ENCODE measurements at regions not wholly inside any gene's neighbourhood (a gene's known extent, or its start where the extent isn't known, plus 50 kb on each side); places are given as distances from the start of the nearest gene placed in this dataset.

- DNase-seq = no peak
- in situ Hi-C loops (cut with MboI; ENCODE audit: low pct_unique_long_range_greater_than_20kb, low sequenced_read_pairs) = no loop called here
Observed at GRCh38 chr20:7199861-7200260, 432.4 kb downstream of the BMP2 start.

- in situ Hi-C loops (cut with MboI; ENCODE audit: low pct_unique_long_range_greater_than_20kb, low sequenced_read_pairs) = no loop called here
- no peak for DNase-seq
Observed at GRCh38 chr20:7207186-7207798, 439.8 kb downstream of the BMP2 start.

GRCh38 chr20:7210910-7211309, 443.4 kb downstream of the BMP2 start:
- in situ Hi-C loops (cut with MboI; ENCODE audit: low pct_unique_long_range_greater_than_20kb, low sequenced_read_pairs) = no loop called here

GRCh38 chr20:7214081-7214740, 446.7 kb downstream of the BMP2 start:
- in situ Hi-C loops (cut with MboI; ENCODE audit: low pct_unique_long_range_greater_than_20kb, low sequenced_read_pairs) = no loop called here
- DNase-seq = no peak

More at GRCh38 chr20:7210910-7211309, 443.4 kb downstream of the BMP2 start:
- DNase-seq = no peak

- no peak for DNase-seq
- in situ Hi-C loops (cut with MboI; ENCODE audit: low pct_unique_long_range_greater_than_20kb, low sequenced_read_pairs) = no loop called here
Observed at GRCh38 chr20:7217606-7218005, 450.1 kb downstream of the BMP2 start.

- no peak for DNase-seq
- in situ Hi-C loops (cut with MboI; ENCODE audit: low pct_unique_long_range_greater_than_20kb, low sequenced_read_pairs) = no loop called here
Observed at GRCh38 chr20:7220755-7221154, 453.3 kb downstream of the BMP2 start.

- DNase-seq = no peak
- in situ Hi-C loops (cut with MboI; ENCODE audit: low pct_unique_long_range_greater_than_20kb, low sequenced_read_pairs) = no loop called here
Observed at GRCh38 chr20:7226156-7226555, 458.7 kb downstream of the BMP2 start.

- DNase-seq = no peak
- in situ Hi-C loops (cut with MboI; ENCODE audit: low pct_unique_long_range_greater_than_20kb, low sequenced_read_pairs) = no loop called here
Observed at GRCh38 chr20:7231303-7231702, 463.8 kb downstream of the BMP2 start.

- DNase-seq = no peak
- in situ Hi-C loops (cut with MboI; ENCODE audit: low pct_unique_long_range_greater_than_20kb, low sequenced_read_pairs) = no loop called here
Observed at GRCh38 chr20:7232796-7233195, 465.3 kb downstream of the BMP2 start.

- in situ Hi-C loops (cut with MboI; ENCODE audit: low pct_unique_long_range_greater_than_20kb, low sequenced_read_pairs) = no loop called here
- DNase-seq = no peak
Observed at GRCh38 chr20:7237251-7237650, 469.8 kb downstream of the BMP2 start.

GRCh38 chr20:7240490-7240889, 473.0 kb downstream of the BMP2 start:
- in situ Hi-C loops (cut with MboI; ENCODE audit: low pct_unique_long_range_greater_than_20kb, low sequenced_read_pairs) = no loop called here
- DNase-seq = no peak

GRCh38 chr20:7248281-7249201, 481.1 kb downstream of the BMP2 start:
- DNase-seq = no peak
- in situ Hi-C loops (cut with MboI; ENCODE audit: low pct_unique_long_range_greater_than_20kb, low sequenced_read_pairs) = no loop called here

- no peak for DNase-seq
Observed at GRCh38 chr20:7250337-7250736, 482.9 kb downstream of the BMP2 start.

GRCh38 chr20:7257099-7257498, 489.6 kb downstream of the BMP2 start:
- no peak for DNase-seq
- in situ Hi-C loops (cut with MboI; ENCODE audit: low pct_unique_long_range_greater_than_20kb, low sequenced_read_pairs) = loop anchor here (25.0 kb wide), 1 partner anchor 105 kb away; no protein-coding TSS in a partner anchor

More at GRCh38 chr20:7250337-7250736, 482.9 kb downstream of the BMP2 start:
- in situ Hi-C loops (cut with MboI; ENCODE audit: low pct_unique_long_range_greater_than_20kb, low sequenced_read_pairs) = loop anchor here (25.0 kb wide), 1 partner anchor 112 kb away; no protein-coding TSS in a partner anchor

- in situ Hi-C loops (cut with MboI; ENCODE audit: low pct_unique_long_range_greater_than_20kb, low sequenced_read_pairs) = loop anchor here (25.0 kb wide), 1 partner anchor 104 kb away; no protein-coding TSS in a partner anchor
- DNase-seq = no peak
Observed at GRCh38 chr20:7257692-7258466, 490.4 kb downstream of the BMP2 start.

- DNase-seq = no peak
- in situ Hi-C loops (cut with MboI; ENCODE audit: low pct_unique_long_range_greater_than_20kb, low sequenced_read_pairs) = loop anchor here (25.0 kb wide), 1 partner anchor 99 kb away; no protein-coding TSS in a partner anchor
Observed at GRCh38 chr20:7262803-7263202, 495.3 kb downstream of the BMP2 start.

GRCh38 chr20:7264137-7264536, 496.7 kb downstream of the BMP2 start:
- DNase-seq = no peak
- in situ Hi-C loops (cut with MboI; ENCODE audit: low pct_unique_long_range_greater_than_20kb, low sequenced_read_pairs) = loop anchor here (25.0 kb wide), 1 partner anchor 98 kb away; no protein-coding TSS in a partner anchor

GRCh38 chr20:7269452-7269851, 502.0 kb downstream of the BMP2 start:
- in situ Hi-C loops (cut with MboI; ENCODE audit: low pct_unique_long_range_greater_than_20kb, low sequenced_read_pairs) = loop anchor here (25.0 kb wide), 1 partner anchor 93 kb away; no protein-coding TSS in a partner anchor

GRCh38 chr20:7272512-7272911, 505.0 kb downstream of the BMP2 start:
- no peak for DNase-seq
- in situ Hi-C loops (cut with MboI; ENCODE audit: low pct_unique_long_range_greater_than_20kb, low sequenced_read_pairs) = loop anchor here (25.0 kb wide), 1 partner anchor 90 kb away; no protein-coding TSS in a partner anchor

More at GRCh38 chr20:7269452-7269851, 502.0 kb downstream of the BMP2 start:
- DNase-seq = no peak
